Colonic mucosa (tissue), 4 donors: ENCODE measurements at regions not wholly inside any gene's neighbourhood (a gene's known extent, or its start where the extent isn't known, plus 50 kb on each side); places are given as distances from the start of the nearest gene placed in this dataset.

ENCODE experiments used
- DNase-seq: peaks from one replicate; pipeline ENCODE4 v3.0.0-alpha.2; 2020
- H3K27ac ChIP-seq: fragments of 200-600 bp; one replicate; pipeline ENCODE4 v1.8.0; 2021
- H3K27me3 ChIP-seq: fragments of 200-600 bp; one replicate; pipeline ENCODE4 v1.8.0; 2021
- H3K36me3 ChIP-seq: fragments of 200-600 bp; one replicate; pipeline ENCODE4 v1.8.0; 2021
- H3K4me1 ChIP-seq: fragments of 200-600 bp; one replicate; pipeline ENCODE4 v1.8.0; 2021; ENCODE audit warnings: mild to moderate bottlenecking
- H3K4me3 ChIP-seq: fragments of 200-600 bp; one replicate; pipeline ENCODE4 v1.8.0; 2021
- H3K9ac ChIP-seq, 2 donors: one replicate each; pipeline ENCODE4 v1.7.0; 2013; ENCODE audit warnings: control low read depth in 2 of 2, low read depth in 2 of 2, low read length in 2 of 2
- H3K9me3 ChIP-seq: fragments of 200-600 bp; one replicate; pipeline ENCODE4 v1.8.0; 2021
- intact Hi-C: fragments of 100-400 bp; cut with DNase I; formaldehyde crosslinking; loops from one replicate; pipeline ENCODE4 v1.14.1; 2022
- TF ChIP-seq, protein P1 (sequence below): fragments of 200-600 bp; IDR thresholded peaks from one replicate; pipeline ENCODE4 v1.8.0; 2022; ENCODE audit warnings: antibody characterized with exemption, mild to moderate bottlenecking
- donor health status: healthy.
- donor health status: DM: no; HTN: no; CAD: no.
- donor health status: DM: no; HTN: no; CAD: no.

GRCh38 chr2:117631152-117631945 lies 183.1 kb upstream of the DDX18 start:
- Histone ChIP-seq H3K9me3 (no peaks in the 10 kb centered on the region), H3K36me3 (no peaks in the 10 kb centered on the region), H3K9ac (no peak overlapping the region), H3K27ac (no peak overlapping the region), H3K4me1 (no peaks in the 10 kb centered on the region), H3K4me3 (no peak overlapping the region), H3K27me3 (no peaks in the 10 kb centered on the region)
- TF ChIP-seq, protein P1, sequence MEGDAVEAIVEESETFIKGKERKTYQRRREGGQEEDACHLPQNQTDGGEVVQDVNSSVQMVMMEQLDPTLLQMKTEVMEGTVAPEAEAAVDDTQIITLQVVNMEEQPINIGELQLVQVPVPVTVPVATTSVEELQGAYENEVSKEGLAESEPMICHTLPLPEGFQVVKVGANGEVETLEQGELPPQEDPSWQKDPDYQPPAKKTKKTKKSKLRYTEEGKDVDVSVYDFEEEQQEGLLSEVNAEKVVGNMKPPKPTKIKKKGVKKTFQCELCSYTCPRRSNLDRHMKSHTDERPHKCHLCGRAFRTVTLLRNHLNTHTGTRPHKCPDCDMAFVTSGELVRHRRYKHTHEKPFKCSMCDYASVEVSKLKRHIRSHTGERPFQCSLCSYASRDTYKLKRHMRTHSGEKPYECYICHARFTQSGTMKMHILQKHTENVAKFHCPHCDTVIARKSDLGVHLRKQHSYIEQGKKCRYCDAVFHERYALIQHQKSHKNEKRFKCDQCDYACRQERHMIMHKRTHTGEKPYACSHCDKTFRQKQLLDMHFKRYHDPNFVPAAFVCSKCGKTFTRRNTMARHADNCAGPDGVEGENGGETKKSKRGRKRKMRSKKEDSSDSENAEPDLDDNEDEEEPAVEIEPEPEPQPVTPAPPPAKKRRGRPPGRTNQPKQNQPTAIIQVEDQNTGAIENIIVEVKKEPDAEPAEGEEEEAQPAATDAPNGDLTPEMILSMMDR, result no peak
- DNase-seq, result no peak
- intact Hi-C loops, result no loop called here

GRCh38 chr2:117635481-117635880 lies 179.0 kb upstream of the DDX18 start:
- DNase-seq, result no peak
- H3K36me3 ChIP-seq, result no peaks in the 10 kb centered on the region
- H3K9me3 ChIP-seq, result no peaks in the 10 kb centered on the region
- no peak overlapping the region for H3K4me3 ChIP-seq
- TF ChIP-seq, protein P1, result no peak
- H3K27me3 ChIP-seq, result no peaks in the 10 kb centered on the region
- H3K9ac ChIP-seq, result no peak overlapping the region
- H3K27ac ChIP-seq, result no peak overlapping the region
- H3K4me1 ChIP-seq, result no peaks in the 10 kb centered on the region
- intact Hi-C loops, result no loop called here

- DNase-seq, result no peak
- intact Hi-C loops, result no loop called here
- H3K27ac ChIP-seq, result no peak overlapping the region
- H3K4me3 ChIP-seq, result no peak overlapping the region
- no peak overlapping the region for H3K9ac ChIP-seq
- no peaks in the 10 kb centered on the region for H3K9me3 ChIP-seq
- no peaks in the 10 kb centered on the region for H3K36me3 ChIP-seq
- TF ChIP-seq, protein P1, result no peak
- H3K4me1 ChIP-seq, result no peaks in the 10 kb centered on the region
- no peaks in the 10 kb centered on the region for H3K27me3 ChIP-seq
Observed at GRCh38 chr2:117639401-117639800, 175.1 kb upstream of the DDX18 start.

GRCh38 chr2:117644403-117644802 lies 170.1 kb upstream of the DDX18 start:
- intact Hi-C loops, result no loop called here
- no peak overlapping the region for H3K9ac ChIP-seq
- H3K27ac ChIP-seq, result no peak overlapping the region
- DNase-seq, result no peak
- H3K9me3 ChIP-seq, result no peaks in the 10 kb centered on the region
- TF ChIP-seq, protein P1, result no peak
- no peak overlapping the region for H3K4me3 ChIP-seq
- no peaks in the 10 kb centered on the region for H3K36me3 ChIP-seq
- no peaks in the 10 kb centered on the region for H3K27me3 ChIP-seq
- H3K4me1 ChIP-seq, result no peaks in the 10 kb centered on the region

DNA sequence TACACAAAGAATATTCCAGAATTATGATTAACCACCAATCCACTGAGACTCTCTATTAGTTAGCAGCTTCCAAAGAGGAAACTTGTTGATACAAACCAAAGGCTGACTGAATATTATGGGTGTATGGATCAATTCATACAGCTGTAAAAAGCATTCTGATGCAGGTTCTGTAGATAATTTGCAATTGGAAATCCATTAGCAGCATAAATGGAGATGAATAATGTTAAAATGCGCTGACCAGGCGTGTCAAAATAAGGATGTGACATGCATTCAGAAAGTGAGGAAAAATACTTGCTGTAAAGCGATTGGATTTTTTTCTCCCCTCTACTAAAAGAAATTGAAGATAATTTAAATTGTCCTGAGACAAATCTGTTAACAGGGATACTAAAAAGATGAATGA lies 169.0 kb upstream of the DDX18 start:
- Histone ChIP-seq H3K9ac (no peak overlapping the region), H3K4me3 (no peak overlapping the region)

More for the DNA sequence above, 169.0 kb upstream of the DDX18 start:
- Histone ChIP-seq H3K27ac (no peak overlapping the region), H3K9me3 (no peaks in the 10 kb centered on the region), H3K36me3 (no peaks in the 10 kb centered on the region), H3K27me3 (no peaks in the 10 kb centered on the region), H3K4me1 (no peaks in the 10 kb centered on the region)
- DNase-seq, result no peak
- TF ChIP-seq, protein P1, result no peak
- intact Hi-C loops, result no loop called here
